ENCODE measurements at regions not wholly inside any gene's neighbourhood (a gene's known extent, or its start where the extent isn't known, plus 50 kb on each side); places are given as distances from the start of the nearest gene placed in this dataset.
A peak's percentile ranks its signal among the peaks of the same experiment; 100 is the strongest.
"Not testable (repeated sequence)": the region's sequence is repeated elsewhere in the genome, so short reads cannot be mapped to it uniquely, and the experiment has no call there.

GRCh38 chr7:96558530-96558929 lies 151.1 kb downstream of the SEM1 start:
- no peak for DNase-seq

GRCh38 chr7:96558093-96558492 lies 151.6 kb downstream of the SEM1 start:
- no peak for DNase-seq

GRCh38 chr7:96557598-96557997 lies 152.0 kb downstream of the SEM1 start:
- not testable (repeated sequence) for DNase-seq

- no peak for DNase-seq
These were observed 161.0 kb downstream of the SEM1 start for GRCh38 chr7:96548664-96549063.

- DNase-seq = no peak
These were observed 162.3 kb downstream of the SEM1 start for GRCh38 chr7:96547371-96547811.

DNA sequence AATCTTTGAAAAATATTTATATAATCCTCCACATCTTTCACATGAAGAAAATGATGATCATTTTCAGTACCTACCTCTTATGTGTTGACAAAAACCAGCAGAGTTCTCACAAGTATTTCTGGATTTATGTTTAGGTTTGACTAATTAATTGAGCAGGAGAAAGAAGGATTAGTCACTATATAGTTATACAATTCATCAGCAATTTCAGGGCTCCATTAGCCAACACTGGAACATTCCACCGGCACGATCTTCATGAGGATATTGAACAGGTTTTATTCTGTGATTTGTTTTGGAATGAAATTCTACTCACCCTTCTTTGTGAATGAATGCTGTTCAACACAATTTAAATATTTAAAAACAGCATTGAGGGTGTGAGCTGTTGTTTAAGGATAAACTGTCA lies 163.2 kb downstream of the SEM1 start:
- no peak for DNase-seq

DNA sequence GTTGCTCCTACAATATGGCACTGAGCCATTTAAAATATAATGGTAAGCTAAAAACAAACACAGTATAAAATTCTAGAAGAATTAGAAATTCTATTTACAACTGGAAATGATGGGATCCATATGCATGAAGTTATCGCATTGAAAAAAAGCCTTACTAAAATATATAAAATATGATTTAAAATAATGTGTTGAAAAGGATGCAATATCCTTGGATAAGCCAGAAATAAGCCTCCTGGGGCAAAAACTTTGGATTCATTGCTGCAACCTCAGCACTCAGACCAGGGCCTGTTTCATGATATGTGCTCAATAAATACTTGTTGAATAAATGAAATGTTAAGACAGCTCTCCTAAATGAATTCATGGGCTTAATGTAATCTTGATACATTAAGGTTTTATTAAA lies 170.2 kb downstream of the SEM1 start:
- DNase-seq = no peak

DNA sequence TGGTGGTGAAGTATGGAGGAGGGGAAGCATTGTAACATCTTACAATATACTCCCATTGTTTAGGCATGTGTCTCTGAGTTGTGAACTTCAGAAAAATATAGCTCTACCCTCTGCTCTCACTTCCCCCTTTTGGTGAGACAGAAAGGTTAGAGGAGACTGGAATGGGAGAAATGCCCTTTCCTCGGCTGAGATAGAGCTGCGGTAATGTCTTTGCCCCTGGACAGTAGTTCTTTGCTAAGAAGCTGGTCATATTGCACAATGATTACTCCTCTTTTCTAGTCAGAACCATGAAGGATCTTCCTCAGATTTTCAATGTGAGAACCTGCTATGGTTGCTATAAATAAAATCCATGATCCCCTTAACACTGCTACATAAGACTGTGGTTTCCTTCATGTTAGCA lies 171.0 kb downstream of the SEM1 start:
- DNase-seq = no peak

- DNase-seq = no peak
These were observed 175.4 kb downstream of the SEM1 start for GRCh38 chr7:96534221-96534620.

DNA sequence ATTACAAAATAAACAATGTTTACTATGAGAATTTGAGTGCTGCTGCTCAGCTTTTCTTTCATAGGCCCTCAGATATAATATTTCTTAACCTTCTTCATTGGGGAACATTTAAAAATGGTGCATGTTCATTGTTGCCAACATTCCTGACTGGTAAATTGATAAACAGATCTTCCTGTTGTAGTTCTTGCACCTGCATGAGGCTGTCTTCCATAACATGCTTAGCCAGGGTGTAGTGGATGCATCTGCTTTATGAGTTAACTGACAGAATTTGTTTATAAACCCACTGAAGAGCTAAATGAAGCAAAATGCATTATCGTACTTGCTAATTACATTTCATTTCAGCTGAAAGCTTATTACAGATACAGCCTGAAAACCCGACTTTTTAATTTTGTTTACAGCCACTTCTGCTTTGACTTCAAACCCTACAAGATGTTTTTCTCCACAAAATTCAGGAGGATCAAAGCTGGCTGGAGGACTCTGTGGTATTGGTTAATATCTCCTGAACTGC lies 177.2 kb downstream of the SEM1 start:
- no peak for DNase-seq

DNA sequence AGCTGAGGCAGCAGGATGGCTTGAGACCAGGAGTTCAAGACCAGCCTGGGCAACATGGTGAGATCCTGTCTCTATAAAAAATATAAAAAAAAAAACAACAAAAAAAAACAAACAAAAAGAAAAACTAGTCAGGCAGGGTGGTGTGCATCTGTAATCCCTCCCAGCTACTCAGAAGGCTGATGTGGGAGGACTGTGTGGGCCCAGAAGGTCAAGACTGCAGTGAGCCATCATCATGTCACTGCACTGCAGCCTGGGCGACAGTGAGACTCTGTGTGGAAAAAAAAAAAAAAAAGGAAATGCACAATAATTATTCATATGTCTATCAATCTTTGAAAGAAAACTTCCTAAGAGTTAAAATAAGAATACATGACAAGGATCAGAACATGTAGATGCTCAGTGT lies 178.3 kb downstream of the SEM1 start:
- no peak for DNase-seq

DNA sequence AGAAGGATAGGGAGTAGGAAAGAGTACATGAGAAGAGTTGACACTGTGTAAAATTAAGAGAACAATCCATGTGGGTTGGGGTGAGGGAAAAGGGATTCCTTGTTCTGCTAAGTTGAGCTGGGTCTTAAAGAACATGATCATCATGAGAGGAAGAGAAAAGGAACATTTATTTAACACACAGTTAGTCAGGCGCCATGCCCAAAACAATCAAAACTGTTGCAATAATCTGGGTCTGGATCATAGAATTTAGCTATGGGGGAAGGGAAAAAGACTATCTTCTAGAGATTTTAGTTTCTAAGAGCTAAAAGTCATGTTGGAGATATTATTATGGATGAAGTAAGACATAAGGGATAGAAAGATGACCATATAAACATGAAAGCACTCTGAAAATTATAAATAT lies 178.9 kb downstream of the SEM1 start:
- DNase-seq = no peak

DNA sequence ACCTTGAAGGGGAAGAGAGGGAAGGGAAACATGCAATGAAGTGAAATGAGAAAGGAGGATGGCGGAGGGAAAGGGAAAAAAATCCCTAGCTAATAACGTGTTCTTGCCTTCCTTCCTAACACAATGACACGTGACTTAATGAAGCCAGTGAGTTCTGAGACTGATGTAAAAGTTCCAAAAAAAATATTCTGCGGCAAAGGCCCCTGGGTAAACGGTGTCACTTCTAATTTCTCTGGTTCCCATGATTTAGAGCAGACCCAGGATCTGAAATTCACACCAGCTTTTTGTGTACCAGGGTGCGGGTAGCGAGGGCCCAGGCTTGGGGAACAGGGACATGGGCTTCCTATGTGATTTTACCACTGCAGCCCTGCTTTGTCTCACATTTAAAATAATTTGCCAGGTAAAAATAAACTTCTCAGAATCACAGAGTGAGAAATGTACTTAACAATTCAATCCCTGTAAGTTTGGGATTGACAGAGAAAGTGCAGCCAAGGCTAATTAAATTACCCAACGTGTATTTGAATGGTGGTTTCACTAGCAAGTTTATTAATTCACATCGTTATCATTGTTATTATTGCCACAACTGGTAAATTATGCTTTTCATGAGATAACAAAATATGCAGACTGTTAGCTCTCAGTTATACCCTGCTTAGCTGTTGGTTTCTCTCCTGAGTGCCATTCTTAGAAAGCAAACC lies 182.4 kb downstream of the SEM1 start:
- DNase-seq = no peak

DNA sequence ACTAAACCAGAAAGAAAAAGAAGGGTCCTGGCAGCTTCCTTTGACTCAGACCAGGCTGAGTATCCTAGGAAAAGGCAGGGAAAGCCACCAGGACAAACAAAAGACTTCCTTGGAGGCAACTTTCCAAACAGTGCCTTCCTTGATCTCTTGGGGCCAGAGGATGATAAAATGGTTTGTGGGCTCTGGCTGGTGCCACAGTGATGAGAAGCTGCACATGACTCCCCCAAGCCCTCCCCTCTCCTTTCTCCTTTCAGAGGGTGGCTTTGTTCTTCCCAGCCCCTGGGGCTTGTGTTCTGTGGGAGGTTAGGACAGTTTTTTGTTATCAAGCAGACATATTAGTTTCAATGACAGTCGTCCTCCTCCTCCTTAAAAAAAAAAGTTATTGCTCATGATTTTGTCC lies 183.2 kb downstream of the SEM1 start:
- DNase-seq = no peak

- no peak for DNase-seq
These were observed 188.4 kb downstream of the SEM1 start for GRCh38 chr7:96521068-96521894.

- no peak for DNase-seq
These were observed 186.5 kb upstream of the SLC25A13 start for GRCh38 chr7:96508371-96508770.

GRCh38 chr7:96503597-96503996 lies 181.7 kb upstream of the SLC25A13 start:
- no peak for DNase-seq

DNA sequence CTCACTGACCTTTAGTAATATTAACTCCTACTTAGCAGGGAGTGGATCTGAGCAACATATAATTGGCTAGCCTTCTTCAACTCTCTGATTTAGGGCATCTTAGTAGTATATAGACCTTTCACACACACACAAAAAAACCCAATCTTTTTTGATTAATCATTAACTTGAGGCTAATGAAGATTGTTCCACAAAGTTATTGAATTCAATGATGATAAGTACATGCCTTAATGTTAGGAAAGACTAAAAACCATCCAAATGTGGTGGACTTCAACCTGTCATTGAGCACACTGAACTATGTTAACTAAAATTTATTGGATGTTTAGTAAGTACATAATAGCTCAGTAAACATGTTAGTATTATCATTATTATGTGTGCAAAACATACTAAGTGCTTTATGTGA lies 179.4 kb upstream of the SLC25A13 start:
- DNase-seq = no peak

GRCh38 chr7:96499532-96499931 lies 177.6 kb upstream of the SLC25A13 start:
- DNase-seq = no peak

- DNase-seq = no peak
These were observed 175.7 kb upstream of the SLC25A13 start for GRCh38 chr7:96497567-96497966.

DNA sequence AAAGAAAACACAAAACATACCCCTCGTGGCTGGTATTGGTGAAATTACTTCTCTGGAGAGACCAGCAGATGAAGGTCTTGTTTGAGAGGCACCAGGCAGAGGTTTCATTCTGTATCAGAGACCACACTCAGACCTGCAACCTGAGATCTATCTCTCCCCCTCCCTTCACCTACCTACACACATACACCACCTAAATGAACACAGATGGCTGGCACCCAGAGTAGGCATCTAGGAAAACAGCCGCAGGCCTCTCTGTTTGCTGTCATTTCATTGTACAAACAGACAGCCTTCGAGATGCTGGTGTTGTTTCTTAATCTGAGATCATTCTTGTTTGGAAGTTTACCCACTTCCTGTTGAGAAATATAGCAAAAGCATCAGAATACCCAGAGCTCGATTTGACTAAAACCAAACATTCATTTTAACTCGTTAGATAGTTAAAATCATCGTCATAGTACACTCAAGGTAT lies 173.9 kb upstream of the SLC25A13 start:
- peak; percentile 20 for DNase-seq

- no peak for DNase-seq
These were observed 164.8 kb upstream of the SLC25A13 start for GRCh38 chr7:96486681-96487080.

DNA sequence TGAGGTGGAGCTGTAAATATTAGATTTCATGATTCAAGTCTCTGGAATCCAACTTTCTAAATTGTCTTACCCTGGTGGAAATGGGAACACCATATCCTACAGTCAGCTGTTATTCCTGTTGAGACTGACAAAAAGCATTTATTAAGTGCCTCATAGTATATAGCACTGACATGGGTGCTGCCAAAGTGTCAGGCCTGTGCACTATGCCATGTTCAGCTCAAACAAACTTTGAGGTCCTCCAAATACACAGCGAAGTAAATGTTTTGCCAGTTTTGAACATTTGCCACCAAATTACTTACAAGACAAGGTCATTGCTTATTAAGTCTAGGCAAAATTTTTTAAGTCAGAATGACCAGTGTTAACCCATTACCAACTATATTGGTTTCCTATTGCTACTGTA lies 162.9 kb upstream of the SLC25A13 start:
- DNase-seq = no peak

DNA sequence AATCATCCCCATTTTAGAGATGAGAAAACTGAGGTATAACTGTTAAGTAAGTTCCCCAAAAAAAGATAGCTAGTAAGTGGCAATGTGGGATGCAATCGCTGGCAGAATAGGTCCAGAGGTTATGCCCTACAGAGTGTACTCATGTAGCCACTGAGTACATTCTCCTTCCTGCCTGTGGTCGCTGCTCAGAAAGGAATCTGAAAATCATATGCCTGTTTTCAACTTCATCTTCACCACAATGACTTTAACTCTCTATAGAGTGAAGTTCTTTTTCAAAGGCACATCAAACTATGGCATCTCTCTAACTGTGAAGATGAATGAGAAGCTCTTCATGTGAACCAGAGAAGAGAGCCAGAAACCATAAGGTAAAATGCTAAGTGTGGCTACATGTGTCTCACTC lies 162.2 kb upstream of the SLC25A13 start:
- no peak for DNase-seq
